HCT116 (cell line): ENCODE measurements at regions not wholly inside any gene's neighbourhood (a gene's known extent, or its start where the extent isn't known, plus 50 kb on each side); places are given as distances from the start of the nearest gene placed in this dataset.

ENCODE experiments used
- ATAC-seq: fragments of 200-7000 bp; cut with Tn5 transposase; 2 replicates; pipeline ENCODE4 v1.9.1; 2020; ENCODE audit warnings: mild to moderate bottlenecking, moderate library complexity
- BruUV-seq: library from RNA; stranded (reverse); fragments of 400-500 nt; replicated peaks from 2 replicates; lab custom pipeline; 2021; lab: Mats Ljungman, UMichigan
- CTCF ChIA-PET: fragments of 300-600 bp; sonication (Branson Sonifier 250); formaldehyde crosslinking; loops from one replicate; lab custom pipeline; 2021; ENCODE audit warnings: antibody characterized with exemption; lab: Charles Lee
- POLR2A ChIA-PET: fragments of 300-600, 350-600 bp; sonication (Branson Sonifier 250); formaldehyde crosslinking; loops from one replicate; lab custom pipeline; 2021; ENCODE audit warnings: antibody characterized with exemption; lab: Charles Lee
- RAD21 ChIA-PET, 2 experiments: fragments of 300-600 bp; sonication (Branson Sonifier 250); formaldehyde crosslinking; loops; one replicate each; lab custom pipeline; 2023; ENCODE audit warnings: low total read pairs in 2 of 2; ENCODE audit not compliant: uncharacterized antibody in 2 of 2, unreplicated experiment in 2 of 2, low non-redundant PET in 1 of 2; lab: Charles Lee
- DNase-seq: peaks from one replicate; pipeline ENCODE4 v3.0.0-alpha.2; 2010; ENCODE audit warnings: low read depth, low spot score
- H2AFZ ChIP-seq: fragments of 200-600 bp; shearing (Covaris generic), sonication (generic); 2 replicates; pipeline ENCODE4 v1.6.1; 2017; ENCODE audit warnings: low read depth, mixed run types, mixed read lengths, antibody characterized with exemption, low read length; ENCODE audit not compliant: poor library complexity, severe bottlenecking
- H3K27ac ChIP-seq: 2 replicates; pipeline ENCODE4 v1.5.1; 2012; ENCODE audit warnings: low read depth, low read length
- H3K27me3 ChIP-seq: fragments of 200-600 bp; sonication (generic); 2 replicates; pipeline ENCODE4 v1.6.1; 2016; ENCODE audit warnings: mixed run types, low read length, mixed read lengths; ENCODE audit not compliant: insufficient read depth
- H3K36me3 ChIP-seq, 2 experiments: fragments of 200-500 bp in 1 of 2; fragments of 200-600 bp in 1 of 2; sonication (Bioruptor generic) in 1 of 2; sonication (generic) in 1 of 2; 2 replicates each; pipeline versions ENCODE4 v1.5.1 to v1.6.1; 2014 to 2016; ENCODE audit warnings: low read length in 2 of 2, inconsistent platforms in 1 of 2, mixed read lengths in 1 of 2, mixed run types in 1 of 2; ENCODE audit not compliant: insufficient read depth in 2 of 2, control insufficient read depth in 1 of 2
- H3K4me1 ChIP-seq, 2 experiments: fragments of 200-600 bp in 1 of 2; sonication (generic) in 1 of 2; 2 replicates each; pipeline versions ENCODE4 v1.5.1 to v1.6.1; 2012 to 2017; ENCODE audit warnings: low read length in 2 of 2, inconsistent platforms in 1 of 2, mild to moderate bottlenecking in 1 of 2, mixed read lengths in 1 of 2, mixed run types in 1 of 2, moderate library complexity in 1 of 2; ENCODE audit not compliant: insufficient read depth in 2 of 2, control insufficient read depth in 1 of 2
- H3K4me2 ChIP-seq: fragments of 200-600 bp; sonication (generic); 2 replicates; pipeline ENCODE4 v1.6.1; 2017; ENCODE audit warnings: mixed run types, low read length, mixed read lengths
- H3K4me3 ChIP-seq, 2 experiments: fragments of 200-600 bp in 1 of 2; sonication (generic) in 1 of 2; replicated peaks in 1 of 2; 2 replicates each; pipeline ENCODE4 v1.5.1; 2011 to 2016; ENCODE audit warnings: low read length in 2 of 2, control low read depth in 1 of 2, low read depth in 1 of 2, mild to moderate bottlenecking in 1 of 2, mixed read lengths in 1 of 2, mixed run types in 1 of 2
- H3K79me2 ChIP-seq: fragments of 200-600 bp; sonication (generic); 2 replicates; pipeline ENCODE4 v1.6.1; 2017; ENCODE audit warnings: mild to moderate bottlenecking, mixed run types, low read length, moderate library complexity, mixed read lengths; ENCODE audit not compliant: insufficient read depth
- H3K9ac ChIP-seq: fragments of 200-600 bp; sonication (generic); 2 replicates; pipeline ENCODE4 v1.6.1; 2016; ENCODE audit warnings: low read length, mixed read lengths
- H3K9me2 ChIP-seq: fragments of 200-600 bp; sonication (generic), shearing (Covaris generic); 2 replicates; pipeline ENCODE4 v1.6.1; 2017; ENCODE audit warnings: mixed run types, mild to moderate bottlenecking, moderate library complexity; ENCODE audit not compliant: insufficient read depth
- H3K9me3 ChIP-seq, 2 experiments: fragments of 200-500 bp in 1 of 2; fragments of 200-600 bp in 1 of 2; sonication (Bioruptor generic) in 1 of 2; sonication (generic) in 1 of 2; 2 replicates each; pipeline ENCODE4 v1.6.1; 2014 to 2017; ENCODE audit warnings: low read length in 2 of 2, mixed read lengths in 2 of 2, inconsistent platforms in 1 of 2, low read depth in 1 of 2, mild to moderate bottlenecking in 1 of 2, mixed run types in 1 of 2, moderate library complexity in 1 of 2; ENCODE audit not compliant: control insufficient read depth in 1 of 2, insufficient read depth in 1 of 2
- H4K20me1 ChIP-seq: fragments of 200-600 bp; sonication (generic), shearing (Covaris generic); 2 replicates; pipeline ENCODE4 v1.6.1; 2017; ENCODE audit warnings: mixed run types, mild to moderate bottlenecking, moderate library complexity; ENCODE audit not compliant: insufficient read depth
- CBX3 ChIP-seq: IDR thresholded peaks from 2 replicates; pipeline ENCODE4 v1.6.1; 2012; ENCODE audit warnings: low read depth
- EGR1 ChIP-seq: IDR thresholded peaks from 2 replicates; pipeline ENCODE4 v1.6.1; 2012; ENCODE audit warnings: low read depth
- EZH2 ChIP-seq: fragments of 200-600 bp; sonication (generic); IDR thresholded peaks from 2 replicates; pipeline ENCODE4 v1.6.1; 2017; ENCODE audit warnings: antibody characterized with exemption, mixed run types
- FOSL1 ChIP-seq: IDR thresholded peaks from 2 replicates; pipeline ENCODE4 v1.6.1; 2012; ENCODE audit warnings: low read depth
- POLR2A ChIP-seq: IDR thresholded peaks from 2 replicates; pipeline ENCODE4 v1.7.0; 2011; ENCODE audit warnings: borderline replicate concordance; ENCODE audit not compliant: insufficient read depth, insufficient read length; ENCODE audit errors: extremely low read depth
- POLR2AphosphoS5 ChIP-seq: IDR thresholded peaks from 2 replicates; pipeline ENCODE4 v1.6.1; 2011; ENCODE audit warnings: mild to moderate bottlenecking, low read depth, low read length, moderate library complexity
- RAD21 ChIP-seq: IDR thresholded peaks from 2 replicates; pipeline ENCODE4 v1.6.1; 2012; ENCODE audit warnings: low read depth, mild to moderate bottlenecking
- SIN3A ChIP-seq: IDR thresholded peaks from 2 replicates; pipeline ENCODE4 v1.6.1; 2012; ENCODE audit warnings: low read depth
- SP1 ChIP-seq: IDR thresholded peaks from 2 replicates; pipeline ENCODE4 v1.6.1; 2012; ENCODE audit warnings: low read depth
- YY1 ChIP-seq: IDR thresholded peaks from 2 replicates; pipeline ENCODE4 v1.6.1; 2011; ENCODE audit warnings: low read length, low read depth, moderate library complexity, mild to moderate bottlenecking; ENCODE audit not compliant: insufficient replicate concordance; ENCODE audit errors: extremely low read depth
- ZFX ChIP-seq: fragments of 450-650 bp; IDR thresholded peaks from 2 replicates; pipeline ENCODE4 v1.6.1; 2017
- intact Hi-C: fragments of 100-400 bp; cut with micrococcal nuclease; formaldehyde crosslinking; loops from 2 replicates; pipeline ENCODE4 v1.10.0; 2022
- TF ChIP-seq, protein P1 (sequence below): IDR thresholded peaks from 2 replicates; pipeline ENCODE4 v1.6.1; 2012; ENCODE audit warnings: low read depth
- TF ChIP-seq, protein P2 (sequence below): IDR thresholded peaks from 2 replicates; pipeline ENCODE4 v1.6.1; 2012

DNA sequence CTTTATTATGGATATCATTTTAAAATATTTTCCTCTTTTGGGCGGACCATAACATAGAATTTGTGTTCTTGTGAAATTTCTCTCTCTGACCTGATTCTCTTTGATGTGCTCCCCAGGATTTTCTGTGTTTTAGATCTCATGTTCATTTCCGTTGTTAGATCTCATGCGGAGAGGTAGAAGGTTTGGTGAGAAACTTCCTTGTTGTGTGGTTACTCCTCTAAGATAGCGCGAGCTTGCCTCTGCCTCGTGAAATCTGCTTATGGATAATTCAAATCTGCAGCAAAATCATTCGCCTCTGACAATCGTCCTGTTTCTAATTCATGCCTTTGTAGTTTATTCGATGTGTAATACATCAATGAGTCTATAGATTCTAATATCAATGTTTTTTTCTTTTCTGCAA lies 580.4 kb downstream of the USP25 start:
- Histone ChIP-seq H3K4me3 (no peak overlapping the region), H4K20me1 (no peaks in the 10 kb centered on the region)
- RAD21 ChIA-PET = no interaction called here
- BruUV-seq = no TSS peak
- TF ChIP-seq YY1 (no peak), SIN3A (no peak), EGR1 (no peak), POLR2AphosphoS5 (no peak), CBX3 (no peak), FOSL1 (no peak), SP1 (no peak), RAD21 (no peak), POLR2A (no peak), ZFX (no peak), EZH2 (no peak)
- TF ChIP-seq, protein P1, sequence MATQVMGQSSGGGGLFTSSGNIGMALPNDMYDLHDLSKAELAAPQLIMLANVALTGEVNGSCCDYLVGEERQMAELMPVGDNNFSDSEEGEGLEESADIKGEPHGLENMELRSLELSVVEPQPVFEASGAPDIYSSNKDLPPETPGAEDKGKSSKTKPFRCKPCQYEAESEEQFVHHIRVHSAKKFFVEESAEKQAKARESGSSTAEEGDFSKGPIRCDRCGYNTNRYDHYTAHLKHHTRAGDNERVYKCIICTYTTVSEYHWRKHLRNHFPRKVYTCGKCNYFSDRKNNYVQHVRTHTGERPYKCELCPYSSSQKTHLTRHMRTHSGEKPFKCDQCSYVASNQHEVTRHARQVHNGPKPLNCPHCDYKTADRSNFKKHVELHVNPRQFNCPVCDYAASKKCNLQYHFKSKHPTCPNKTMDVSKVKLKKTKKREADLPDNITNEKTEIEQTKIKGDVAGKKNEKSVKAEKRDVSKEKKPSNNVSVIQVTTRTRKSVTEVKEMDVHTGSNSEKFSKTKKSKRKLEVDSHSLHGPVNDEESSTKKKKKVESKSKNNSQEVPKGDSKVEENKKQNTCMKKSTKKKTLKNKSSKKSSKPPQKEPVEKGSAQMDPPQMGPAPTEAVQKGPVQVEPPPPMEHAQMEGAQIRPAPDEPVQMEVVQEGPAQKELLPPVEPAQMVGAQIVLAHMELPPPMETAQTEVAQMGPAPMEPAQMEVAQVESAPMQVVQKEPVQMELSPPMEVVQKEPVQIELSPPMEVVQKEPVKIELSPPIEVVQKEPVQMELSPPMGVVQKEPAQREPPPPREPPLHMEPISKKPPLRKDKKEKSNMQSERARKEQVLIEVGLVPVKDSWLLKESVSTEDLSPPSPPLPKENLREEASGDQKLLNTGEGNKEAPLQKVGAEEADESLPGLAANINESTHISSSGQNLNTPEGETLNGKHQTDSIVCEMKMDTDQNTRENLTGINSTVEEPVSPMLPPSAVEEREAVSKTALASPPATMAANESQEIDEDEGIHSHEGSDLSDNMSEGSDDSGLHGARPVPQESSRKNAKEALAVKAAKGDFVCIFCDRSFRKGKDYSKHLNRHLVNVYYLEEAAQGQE = no peak
- TF ChIP-seq, protein P2, sequence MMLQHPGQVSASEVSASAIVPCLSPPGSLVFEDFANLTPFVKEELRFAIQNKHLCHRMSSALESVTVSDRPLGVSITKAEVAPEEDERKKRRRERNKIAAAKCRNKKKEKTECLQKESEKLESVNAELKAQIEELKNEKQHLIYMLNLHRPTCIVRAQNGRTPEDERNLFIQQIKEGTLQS = no peak
- TF ChIP-seq, all 23 proteins: peak for 0
- no peak for ATAC-seq
- ChIA-PET POLR2A (no interaction called here), CTCF (no interaction called here)
- no peaks in the 10 kb centered on the region for H3K4me1 ChIP-seq
- no peaks in the 10 kb centered on the region for H3K79me2 ChIP-seq
- intact Hi-C loops = no loop called here
- no peak for DNase-seq
- no peaks in the 10 kb centered on the region for H3K9me2 ChIP-seq
- peaks cover 8 to 17% of the 10 kb centered on the region in 2 experiments; a peak in 3 of 4 replicates for H3K9me3 ChIP-seq
- no peak overlapping the region for H3K4me2 ChIP-seq
- no peaks in the 10 kb centered on the region for H3K27me3 ChIP-seq
- H3K27ac ChIP-seq = no peak overlapping the region
- H3K9ac ChIP-seq = no peak overlapping the region
- H2AFZ ChIP-seq = no peak overlapping the region
- no peaks in the 10 kb centered on the region for H3K36me3 ChIP-seq
